CD4-positive, alpha-beta T cell treated with Interleukin-6 for 4 hours (primary cell): ENCODE measurements at regions not wholly inside any gene's neighbourhood (a gene's known extent, or its start where the extent isn't known, plus 50 kb on each side); places are given as distances from the start of the nearest gene placed in this dataset.
A peak's percentile ranks its signal among the peaks of the same experiment; 100 is the strongest.

ENCODE experiments used
- DNase-seq: peaks from one replicate; pipeline ENCODE4 v3.0.0-alpha.2; 2020; ENCODE audit warnings: mixed read lengths

GRCh38 chr2:241943209-241943850 lies 73.8 kb downstream of the RTP5 start:
- DNase-seq: no peak

DNA sequence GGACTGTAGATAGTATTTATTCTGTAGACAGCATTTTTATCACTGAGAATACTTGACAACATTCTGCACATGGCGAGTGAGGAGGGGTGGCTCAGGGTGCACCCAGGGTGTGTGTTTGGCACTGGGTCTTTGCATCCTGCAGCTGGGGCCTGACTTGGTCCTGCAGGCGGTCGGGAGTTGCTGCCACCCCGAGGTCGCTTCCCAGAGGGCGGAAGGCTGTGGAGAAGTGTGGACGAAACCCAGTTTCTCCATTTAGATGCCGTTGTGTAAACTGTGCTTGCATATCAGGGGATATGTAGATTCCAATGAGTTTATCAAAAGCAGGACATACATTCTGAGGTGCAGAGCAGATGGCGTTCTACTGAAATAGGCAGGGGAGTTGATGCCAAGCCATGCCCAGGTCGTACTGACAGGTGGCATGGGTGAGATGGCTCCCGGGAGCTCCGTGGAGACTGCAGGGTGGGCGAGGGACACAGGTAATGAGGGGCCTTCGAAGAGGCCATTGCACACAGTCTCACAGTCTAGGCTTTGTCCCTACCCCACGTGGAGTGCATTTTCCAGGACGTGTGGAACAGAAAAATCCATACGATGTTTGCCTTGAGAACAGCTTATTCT lies 74.5 kb downstream of the RTP5 start:
- DNase-seq: no peak

DNA sequence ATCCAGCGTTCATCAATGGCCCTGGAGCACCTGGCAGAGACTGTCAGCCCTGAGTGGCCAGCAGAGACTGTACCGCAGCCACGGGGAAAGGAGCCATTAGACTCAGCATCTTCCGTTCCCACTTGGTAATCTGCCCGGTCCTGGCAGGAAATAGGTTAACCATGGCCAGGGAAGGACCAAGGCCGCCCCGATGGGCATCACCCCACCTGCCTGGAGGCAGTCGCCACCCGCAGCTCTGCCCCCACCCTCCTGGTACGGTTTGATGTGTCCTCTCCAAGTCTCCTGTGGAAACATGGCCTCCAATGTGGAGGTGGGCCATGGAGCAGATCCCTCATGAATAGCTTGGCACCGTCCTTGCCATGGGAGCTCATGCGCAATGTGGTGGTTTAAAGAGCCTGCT lies 75.3 kb downstream of the RTP5 start:
- no peak for DNase-seq

DNA sequence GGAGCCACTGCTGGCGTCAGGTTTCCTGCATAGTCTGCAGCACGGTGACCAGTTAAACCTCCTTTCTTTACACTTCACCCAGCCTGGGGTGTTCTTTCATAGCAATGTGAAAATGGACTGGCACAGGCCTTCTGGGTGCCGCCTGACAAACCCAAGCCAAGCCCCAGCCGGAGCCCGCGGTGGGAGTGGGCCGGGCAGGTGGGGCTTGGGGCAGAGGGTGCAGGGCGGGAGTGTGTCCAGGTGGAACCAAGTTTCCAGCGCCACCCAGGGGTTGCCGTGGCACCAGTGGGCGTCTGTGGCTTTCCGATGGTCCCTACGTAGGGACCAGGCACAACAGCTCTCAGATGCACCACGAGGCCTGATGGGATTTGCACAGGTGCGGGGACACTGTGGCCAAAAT lies 75.8 kb downstream of the RTP5 start:
- no peak for DNase-seq

- DNase-seq: no peak
Measured at GRCh38 chr2:241945803-241946202, 76.3 kb downstream of the RTP5 start.

DNA sequence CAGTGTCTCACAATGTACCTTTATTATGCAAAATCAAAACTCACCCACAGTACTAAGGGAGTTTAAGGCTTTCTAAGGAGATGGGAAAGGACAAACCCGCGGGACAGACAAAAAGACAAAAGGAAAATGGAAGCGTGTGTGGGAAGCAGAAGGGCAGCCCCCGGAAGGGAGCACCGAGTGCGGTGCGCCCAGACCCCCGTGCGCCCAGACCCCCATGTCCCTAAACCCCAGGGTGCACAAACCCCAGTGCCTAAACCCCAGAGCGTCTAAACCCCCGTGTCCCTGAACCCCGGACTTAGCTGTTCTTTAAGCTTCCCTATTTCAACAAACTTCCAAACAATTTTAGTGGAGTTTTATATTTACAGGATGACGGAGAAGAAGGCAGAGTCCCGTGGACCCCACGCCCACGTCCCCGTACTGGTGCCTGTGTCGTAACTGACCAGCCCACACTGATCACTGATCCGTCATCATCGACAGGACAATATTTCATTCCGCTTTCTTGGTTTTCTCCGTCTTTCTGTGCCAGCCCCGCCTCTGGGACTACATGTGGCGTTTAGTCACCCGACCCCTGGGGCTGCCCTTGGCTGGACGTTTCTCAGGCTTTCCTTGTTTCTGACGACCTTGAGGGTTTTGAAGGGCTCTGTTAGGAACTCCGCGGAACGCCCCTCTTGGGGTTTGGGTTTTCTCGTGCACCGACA lies 76.9 kb downstream of the RTP5 start:
- no peak for DNase-seq

DNA sequence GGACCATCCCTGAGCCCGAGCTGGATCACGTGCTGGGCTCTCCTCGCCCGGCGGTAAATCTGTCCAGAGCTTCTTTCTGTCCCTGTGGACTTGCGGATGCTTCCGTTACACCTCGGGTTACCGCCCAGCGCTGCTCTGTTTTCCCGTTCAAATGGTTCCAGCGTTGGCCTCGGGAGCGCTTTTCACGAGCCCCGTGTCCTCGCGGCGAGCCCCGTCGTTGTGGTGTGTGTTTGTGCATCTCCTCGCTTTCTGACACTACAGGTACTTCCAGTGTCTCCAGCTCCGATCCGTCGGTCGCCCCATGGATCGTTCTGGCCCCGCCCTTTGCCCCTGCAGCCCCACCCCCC lies 77.4 kb downstream of the RTP5 start:
- no peak for DNase-seq

GRCh38 chr2:241947401-241947800 lies 77.9 kb downstream of the RTP5 start:
- DNase-seq: no peak

DNA sequence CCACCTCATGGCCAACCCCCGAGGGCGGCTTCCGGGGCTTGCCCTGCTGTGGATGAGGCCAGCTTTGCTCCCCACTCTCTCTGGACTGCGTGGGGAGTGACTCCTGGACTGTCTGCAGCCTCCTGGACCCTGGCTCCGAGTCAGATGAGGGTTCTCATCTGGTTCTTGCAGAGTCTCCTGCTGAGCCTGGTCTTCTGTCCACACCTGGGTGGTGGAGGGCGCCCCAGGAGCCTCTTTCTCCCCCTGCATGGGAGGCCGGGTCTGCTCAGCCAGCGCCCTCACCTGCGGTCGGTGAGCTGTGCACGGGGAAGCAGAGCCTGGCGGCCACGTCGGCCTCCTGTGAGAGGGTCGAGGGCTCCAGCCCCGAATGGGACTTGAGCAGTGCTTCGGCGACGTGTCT lies 78.3 kb downstream of the RTP5 start:
- no peak for DNase-seq

DNA sequence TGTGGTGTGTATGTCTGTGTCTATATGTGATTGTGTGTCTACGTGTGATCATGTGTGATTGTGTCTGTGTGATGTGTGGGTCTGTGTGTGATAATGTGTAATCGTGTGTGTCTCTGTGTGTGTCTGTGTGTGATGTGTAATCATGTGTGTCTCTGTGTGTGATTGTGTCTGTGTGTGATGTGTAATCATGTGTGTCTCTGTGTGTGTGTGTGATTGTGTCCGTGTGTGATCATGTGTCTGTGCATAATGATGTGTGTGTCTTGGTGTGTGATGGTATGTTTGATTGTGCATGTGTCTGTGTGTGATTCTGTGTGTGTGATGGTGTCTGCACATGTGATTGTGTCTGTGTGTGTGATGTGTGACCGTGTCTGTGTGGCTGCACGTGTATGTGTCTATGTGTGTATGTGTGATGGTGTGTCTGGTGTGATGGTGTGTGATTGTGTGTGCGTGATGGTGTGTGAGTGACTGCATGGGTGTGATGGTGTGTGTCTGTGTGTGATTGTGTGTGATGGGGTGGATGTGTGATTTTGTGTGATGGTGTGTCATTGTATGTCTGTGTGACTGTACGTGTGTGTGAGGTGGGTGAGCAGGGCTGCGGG lies 78.9 kb downstream of the RTP5 start:
- DNase-seq: no peak

DNA sequence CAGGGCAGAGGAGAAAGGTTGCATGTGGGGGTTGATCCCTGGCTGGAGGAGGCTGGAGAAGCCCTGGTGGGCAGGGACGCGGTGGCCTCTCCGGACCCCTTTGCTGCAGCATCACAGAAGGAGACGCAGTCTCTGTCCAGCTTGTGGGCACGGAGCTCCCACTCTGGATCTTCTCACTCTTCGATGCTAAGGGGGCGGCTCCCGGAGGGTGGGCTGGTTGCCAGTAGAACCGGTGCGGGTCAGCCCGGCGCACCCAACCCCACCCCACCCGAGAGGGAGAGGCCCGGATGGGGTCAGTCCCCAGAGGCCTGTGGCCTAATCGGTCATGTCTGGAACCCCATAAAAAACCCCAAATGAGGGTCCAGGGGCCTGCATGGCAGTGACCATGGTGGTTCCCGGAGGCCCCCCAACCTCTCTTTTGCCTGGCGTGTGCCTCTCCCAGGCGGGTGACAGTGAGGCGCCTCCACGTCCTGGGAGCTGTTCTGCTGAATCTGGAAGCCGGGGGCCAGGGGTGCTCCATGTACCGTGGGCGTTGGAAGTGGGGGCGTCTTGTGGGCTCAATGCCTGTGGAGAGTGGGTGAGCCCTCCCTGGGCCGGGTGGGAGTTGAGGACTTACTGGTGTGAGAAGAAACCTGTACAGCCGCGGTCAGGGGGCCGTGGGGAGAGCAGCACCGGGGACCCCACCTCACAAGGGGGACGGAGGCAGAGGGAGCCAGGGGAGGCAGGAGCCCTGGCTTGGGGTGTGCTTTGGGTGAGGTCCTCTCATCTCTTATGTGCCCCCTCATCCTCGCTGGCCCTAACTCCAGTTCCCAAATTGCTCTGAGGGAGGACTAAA lies 79.6 kb downstream of the RTP5 start:
- no peak for DNase-seq

GRCh38 chr2:241949736-241950412 lies 80.3 kb downstream of the RTP5 start:
- DNase-seq: no peak

- peak; percentile 73 for DNase-seq
Measured at GRCh38 chr2:241950413-241951315, 81.1 kb downstream of the RTP5 start.

- DNase-seq: no peak
Measured at GRCh38 chr2:241951316-241951700, 81.8 kb downstream of the RTP5 start.

DNA sequence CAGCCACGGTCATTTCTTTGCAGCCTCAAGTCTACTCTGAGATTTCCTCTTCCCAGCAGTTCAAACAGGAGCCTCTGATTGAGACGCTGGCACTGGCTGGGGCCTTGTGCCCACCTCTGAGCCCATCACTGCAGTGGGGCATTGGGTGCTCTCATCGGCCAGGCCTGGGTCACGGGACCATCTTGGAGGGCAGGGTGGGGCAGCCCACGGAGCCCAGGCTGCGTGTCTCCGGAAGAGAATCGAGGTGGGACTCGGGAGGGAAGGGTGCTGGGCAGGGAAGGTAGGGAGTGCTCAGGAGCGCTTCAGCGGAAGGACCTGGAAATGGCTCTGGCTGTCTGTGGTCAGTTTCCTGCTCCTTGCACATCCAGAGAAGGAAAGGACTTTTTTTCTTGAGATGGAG lies 82.4 kb downstream of the RTP5 start:
- DNase-seq: no peak

DNA sequence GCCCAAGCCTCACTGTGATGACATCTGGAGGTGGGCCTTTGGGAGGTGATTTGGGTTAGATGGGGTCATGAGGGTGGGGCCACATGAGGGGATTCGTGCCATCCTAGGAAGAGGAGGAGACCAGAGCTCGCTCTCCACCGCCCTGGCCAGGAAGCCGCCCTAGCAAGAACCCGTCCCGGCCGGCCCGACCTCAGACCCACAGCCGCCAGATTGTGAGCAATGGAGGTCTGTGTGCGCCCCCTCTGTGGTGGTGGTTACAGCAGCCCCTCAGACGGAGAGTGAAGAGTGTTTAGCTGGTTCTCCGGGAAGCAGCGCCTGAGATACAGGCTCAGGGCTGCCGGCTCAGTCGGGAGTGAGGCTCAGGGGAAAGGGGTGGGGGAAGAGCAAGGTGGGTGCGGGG lies 83.3 kb downstream of the RTP5 start:
- DNase-seq: no peak

DNA sequence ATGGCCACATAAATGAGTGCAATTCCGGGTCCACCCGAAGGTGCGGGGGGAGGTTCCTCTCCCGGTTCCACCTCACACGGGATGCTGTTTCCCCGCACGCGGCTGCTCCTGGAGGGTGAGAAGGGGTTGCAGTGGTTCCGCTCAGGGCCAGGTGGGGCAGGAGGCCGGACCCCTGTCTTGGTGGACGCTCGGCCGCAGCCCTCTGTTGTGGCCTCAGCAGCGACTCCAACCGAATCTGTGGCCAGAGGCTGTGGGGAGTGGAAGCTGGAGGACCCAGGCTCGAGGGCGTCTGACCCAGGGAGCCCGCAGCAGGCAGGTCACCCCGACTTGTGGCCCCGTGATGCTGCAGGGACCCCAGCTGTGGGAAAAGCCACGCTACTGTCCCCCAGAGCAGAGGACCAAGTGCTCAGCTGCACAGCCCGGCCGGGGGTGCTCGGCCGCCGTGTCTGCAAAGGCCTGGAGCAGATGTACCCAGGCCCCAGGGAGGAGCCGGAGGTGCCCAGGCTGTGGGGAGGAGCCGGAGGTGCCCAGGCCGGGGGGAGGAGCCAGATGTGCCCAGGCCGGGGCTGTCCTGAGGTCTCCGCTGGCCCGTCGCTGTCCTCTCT lies 83.9 kb downstream of the RTP5 start:
- DNase-seq: no peak

GRCh38 chr2:241956521-241957110 lies 87.1 kb downstream of the RTP5 start:
- DNase-seq: no peak

DNA sequence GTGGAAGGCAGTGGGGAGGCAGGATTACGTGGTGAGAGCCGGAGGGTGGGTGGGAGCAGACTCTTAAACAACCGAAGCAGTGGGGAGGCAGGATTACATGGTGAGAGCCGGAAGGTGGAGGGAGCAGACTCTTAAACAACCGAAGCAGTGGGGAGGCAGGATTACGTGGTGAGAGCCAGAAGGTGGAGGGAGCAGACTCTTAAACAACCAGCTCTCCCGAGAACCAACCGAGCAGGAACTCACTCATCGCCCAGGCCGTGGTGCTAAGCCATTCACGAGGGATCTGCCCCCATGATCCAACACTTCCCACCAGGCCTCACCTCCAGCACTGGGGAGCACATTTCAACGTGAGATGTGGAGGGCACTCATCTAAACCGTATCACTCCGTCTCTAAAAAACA lies 87.7 kb downstream of the RTP5 start:
- no peak for DNase-seq

DNA sequence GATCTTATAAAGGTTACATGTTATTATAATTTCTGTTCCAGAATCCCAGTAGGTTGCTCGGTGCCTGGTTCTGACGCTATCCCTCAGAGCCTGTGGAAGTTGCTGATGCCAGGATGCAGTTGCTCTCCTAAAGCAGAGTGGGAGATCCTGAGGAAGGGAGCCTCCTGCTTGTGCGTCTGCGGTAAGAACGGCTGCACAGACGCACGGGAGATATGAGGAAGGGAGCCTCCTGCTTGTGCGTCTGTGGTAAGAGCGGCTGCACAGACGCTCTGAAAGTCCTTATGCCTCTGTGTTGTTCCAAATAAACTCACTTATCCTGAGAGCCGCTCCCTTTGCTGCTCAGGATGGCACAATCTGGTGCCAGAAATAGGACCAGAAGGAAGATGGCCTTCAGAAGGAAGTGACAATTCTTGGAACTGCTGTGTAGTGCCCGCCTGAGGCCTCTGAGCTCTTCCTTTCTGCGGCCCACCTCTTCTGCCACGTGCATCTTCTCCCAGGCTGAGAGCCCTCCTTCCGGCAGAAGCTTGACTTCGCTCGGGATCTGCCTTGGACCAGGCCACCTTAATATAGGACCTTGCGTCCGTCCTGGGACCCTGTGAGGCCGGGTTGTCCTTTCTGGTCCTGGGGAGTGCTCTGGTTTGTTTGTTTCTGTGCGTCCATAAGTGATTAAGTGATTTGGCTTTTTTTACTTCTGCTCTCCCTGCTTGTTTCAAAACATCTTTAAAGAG lies 89.5 kb downstream of the RTP5 start:
- no peak for DNase-seq
